ENCODE measurements at regions not wholly inside any gene's neighbourhood (a gene's known extent, or its start where the extent isn't known, plus 50 kb on each side); places are given as distances from the start of the nearest gene placed in this dataset.

- no peak for DNase-seq
Observed at GRCh38 chr3:81043009-81043408, 718.4 kb downstream of the GBE1 start.

GRCh38 chr3:81041331-81041730 is 720.1 kb downstream of the GBE1 start:
- no peak for DNase-seq

- DNase-seq: no peak
Observed at GRCh38 chr3:81040107-81040506, 721.3 kb downstream of the GBE1 start.

- no peak for DNase-seq
Observed at GRCh38 chr3:81033684-81034083, 727.8 kb downstream of the GBE1 start.

GRCh38 chr3:81033185-81033584 is 728.3 kb downstream of the GBE1 start:
- DNase-seq: no peak

GRCh38 chr3:81029861-81030260 is 731.6 kb downstream of the GBE1 start:
- DNase-seq: no peak

- DNase-seq: no peak
Observed at GRCh38 chr3:81027344-81027743, 734.1 kb downstream of the GBE1 start.

- no peak for DNase-seq
Observed at GRCh38 chr3:81024560-81024959, 736.9 kb downstream of the GBE1 start.

GRCh38 chr3:81022339-81022738 is 739.1 kb downstream of the GBE1 start:
- no peak for DNase-seq

- no peak for DNase-seq
Observed at GRCh38 chr3:81013360-81013759, 748.1 kb downstream of the GBE1 start.

- no peak for DNase-seq
Observed at GRCh38 chr3:81005992-81006391, 755.5 kb downstream of the GBE1 start.

- DNase-seq: no peak
Observed at GRCh38 chr3:81003817-81004216, 757.6 kb downstream of the GBE1 start.

GRCh38 chr3:81003008-81003645 is 758.3 kb downstream of the GBE1 start:
- DNase-seq: no peak

GRCh38 chr3:80999481-80999880 is 762.0 kb downstream of the GBE1 start:
- DNase-seq: no peak

GRCh38 chr3:80998022-80998421 is 763.4 kb downstream of the GBE1 start:
- DNase-seq: no peak

GRCh38 chr3:80997622-80998021 is 763.8 kb downstream of the GBE1 start:
- no peak for DNase-seq

GRCh38 chr3:80994767-80995166 is 766.7 kb downstream of the GBE1 start:
- DNase-seq: no peak

- DNase-seq: no peak
Observed at GRCh38 chr3:80994085-80994665, 767.3 kb downstream of the GBE1 start.

- DNase-seq: no peak
Observed at GRCh38 chr3:80993241-80993945, 768.1 kb downstream of the GBE1 start.

GRCh38 chr3:80983753-80984152 is 777.7 kb downstream of the GBE1 start:
- no peak for DNase-seq

GRCh38 chr3:80978216-80978969 is 783.1 kb downstream of the GBE1 start:
- no peak for DNase-seq

- DNase-seq: no peak
Observed at GRCh38 chr3:80970292-80970691, 791.2 kb downstream of the GBE1 start.

- no peak for DNase-seq
Observed at GRCh38 chr3:80929576-80929975, 831.9 kb downstream of the GBE1 start.

- DNase-seq: no peak
Observed at GRCh38 chr3:80914854-80915253, 846.6 kb downstream of the GBE1 start.
